ENCODE measurements at regions not wholly inside any gene's neighbourhood (a gene's known extent, or its start where the extent isn't known, plus 50 kb on each side); places are given as distances from the start of the nearest gene placed in this dataset.

DNA sequence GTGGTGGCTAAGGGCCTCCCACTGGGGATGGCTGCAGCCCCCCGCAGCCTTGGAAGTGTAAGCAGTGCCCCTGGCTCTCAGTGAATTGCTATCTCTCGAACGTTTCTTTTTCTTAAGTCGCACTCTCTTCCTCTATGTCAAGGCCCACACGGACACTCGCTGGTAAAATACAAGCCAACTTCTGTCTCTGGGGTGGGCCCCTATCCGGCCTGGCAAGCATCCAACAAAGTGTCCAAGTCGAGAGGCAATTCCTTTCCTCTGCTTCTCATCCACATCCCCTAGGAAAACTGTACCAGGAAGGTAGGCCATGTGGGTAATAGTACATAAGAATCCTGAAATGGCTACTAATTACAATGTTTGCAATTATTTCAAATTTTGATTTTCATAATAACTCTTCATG is 194.9 kb upstream of the MGMT start:
- TF ChIP-seq SP1 (IDR thresholded peaks at IDR 0.05) (no peak), TAF1 (conservative IDR thresholded peaks at IDR 0.05) (no peak), JUND (IDR thresholded peaks at IDR 0.05) (no peak), GABPA (IDR thresholded peaks at IDR 0.05 in 1 of 2, conservative IDR thresholded peaks at IDR 0.05 in 1 of 2) (no peak), EGR1 (IDR thresholded peaks at IDR 0.05; ENCODE audit: low read depth in 2 of 2) (no peak), ZBTB33 (IDR thresholded peaks at IDR 0.05) (no peak), FOXA2 (IDR thresholded peaks at IDR 0.05) (no peak), MAX (IDR thresholded peaks at IDR 0.05) (no peak), HNF4A (conservative IDR thresholded peaks at IDR 0.05) (no peak), NR2F2 (IDR thresholded peaks at IDR 0.05) (no peak), RXRA (IDR thresholded peaks at IDR 0.05) (no peak)
- TF ChIP-seq, protein P1, sequence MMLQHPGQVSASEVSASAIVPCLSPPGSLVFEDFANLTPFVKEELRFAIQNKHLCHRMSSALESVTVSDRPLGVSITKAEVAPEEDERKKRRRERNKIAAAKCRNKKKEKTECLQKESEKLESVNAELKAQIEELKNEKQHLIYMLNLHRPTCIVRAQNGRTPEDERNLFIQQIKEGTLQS (IDR thresholded peaks at IDR 0.05): no peak
- no peak for DNase-seq (ENCODE audit: low spot score)
- Histone ChIP-seq H3K4me1 (ENCODE audit: control insufficient read depth in 4 of 4, insufficient read depth in 4 of 4, low read length in 3 of 4) (no peaks in the 10 kb centered on the region), H3K4me3 (ENCODE audit: low read depth in 1 of 3, low read length in 3 of 3) (no peak overlapping the region), H3K9me3 (ENCODE audit: control insufficient read depth in 4 of 4, low read length in 3 of 4) (no peaks in the 10 kb centered on the region), H3K27ac (ENCODE audit: low read depth in 1 of 2, low read length in 2 of 2) (no peak overlapping the region), H3K36me3 (ENCODE audit: control insufficient read depth in 4 of 4, insufficient read depth in 3 of 4, low read depth in 1 of 4, low read length in 3 of 4) (no peaks in the 10 kb centered on the region), H3K9ac (ENCODE audit: low read depth in 1 of 2, low read length in 2 of 2) (no peak overlapping the region), H3K27me3 (ENCODE audit: control insufficient read depth in 4 of 4, insufficient read depth in 4 of 4, low read length in 3 of 4) (no peaks in the 10 kb centered on the region)
- 67% methylated on average over 8 of the region's 8 CpGs for WGBS

GRCh38 chr10:129272866-129273650 is 194.0 kb upstream of the MGMT start:
- Histone ChIP-seq H3K9ac (ENCODE audit: low read depth in 1 of 2, low read length in 2 of 2) (no peak overlapping the region), H3K27ac (ENCODE audit: low read depth in 1 of 2, low read length in 2 of 2) (no peak overlapping the region), H3K4me3 (ENCODE audit: low read depth in 1 of 3, low read length in 3 of 3) (no peak overlapping the region), H3K36me3 (ENCODE audit: control insufficient read depth in 4 of 4, insufficient read depth in 3 of 4, low read depth in 1 of 4, low read length in 3 of 4) (no peaks in the 10 kb centered on the region), H3K4me1 (ENCODE audit: control insufficient read depth in 4 of 4, insufficient read depth in 4 of 4, low read length in 3 of 4) (no peaks in the 10 kb centered on the region), H3K27me3 (ENCODE audit: control insufficient read depth in 4 of 4, insufficient read depth in 4 of 4, low read length in 3 of 4) (no peaks in the 10 kb centered on the region), H3K9me3 (ENCODE audit: control insufficient read depth in 4 of 4, low read length in 3 of 4) (no peaks in the 10 kb centered on the region)
- peak; percentile 28 for TF ChIP-seq REST (IDR thresholded peaks at IDR 0.05)
- no peak for TF ChIP-seq NR2F2 (IDR thresholded peaks at IDR 0.05)
- no peak for DNase-seq (ENCODE audit: low spot score)
- 91% methylated on average over 5 of the region's 5 CpGs for whole genome bisulfite sequencing

Data from liver (tissue), 7 donors.